Esophagus squamous epithelium (tissue), 5 donors: ENCODE measurements at regions not wholly inside any gene's neighbourhood (a gene's known extent, or its start where the extent isn't known, plus 50 kb on each side); places are given as distances from the start of the nearest gene placed in this dataset.

Experiments
- DNase-seq: peaks from one replicate; lab custom pipeline; 2025; lab: John Stamatoyannopoulos, UW
- H3K27ac ChIP-seq, 4 donors: fragments of 200-600 bp; sonication (generic); one replicate each; pipeline ENCODE4 v1.5.1; 2016 to 2019; ENCODE audit warnings: mild to moderate bottlenecking in 1 of 4
- H3K27me3 ChIP-seq, 4 donors: fragments of 200-600 bp; sonication (generic); 1 replicate in 3 of 4; 2 replicates in 1 of 4; pipeline versions ENCODE4 v1.5.1 to v1.6.0; 2017 to 2021; ENCODE audit warnings: antibody characterized with exemption in 1 of 4
- H3K36me3 ChIP-seq, 3 donors: fragments of 200-600 bp; sonication (generic); one replicate each; pipeline ENCODE4 v1.5.1; 2016 to 2019
- H3K4me1 ChIP-seq, 3 donors: fragments of 200-600 bp; sonication (generic); one replicate each; pipeline ENCODE4 v1.5.1; 2017 to 2019
- H3K4me3 ChIP-seq, 4 donors: fragments of 200-600 bp; sonication (generic); 1 replicate in 3 of 4; 2 replicates in 1 of 4; pipeline ENCODE4 v1.5.1; 2016 to 2019; ENCODE audit warnings: mild to moderate bottlenecking in 2 of 4, moderate library complexity in 1 of 4
- H3K9me3 ChIP-seq, 3 donors: fragments of 200-600 bp; sonication (generic); one replicate each; pipeline ENCODE4 v1.5.1; 2016 to 2019
- POLR2A ChIP-seq, 4 donors: fragments of 450-650 bp; IDR thresholded peaks; one replicate each; pipeline ENCODE4 v1.6.1; 2017; ENCODE audit warnings: antibody characterized with exemption in 4 of 4, mild to moderate bottlenecking in 4 of 4, moderate library complexity in 3 of 4
- WGBS, 2 donors: methylation state at CpG; one replicate each; pipeline ENCODE4 v1.1.5; 2018; 5-methylcytosine and 5-hydroxymethylcytosine counted together
- intact Hi-C: fragments of 100-400 bp; cut with DNase I; formaldehyde crosslinking; loops from one replicate; pipeline ENCODE4 v1.15.0; 2022
- TF ChIP-seq, protein P1 (sequence below), 6 experiments: fragments of 450-650 bp in 4 of 6; fragments of 200-600 bp in 2 of 6; sonication (generic) in 2 of 6; IDR thresholded peaks; one replicate each; pipeline ENCODE4 v1.5.1; 2016 to 2019; ENCODE audit warnings: antibody characterized with exemption in 6 of 6, mild to moderate bottlenecking in 4 of 6, moderate library complexity in 4 of 6
- donor health status: DM: yes; HTN: yes; CAD: no.

DNA sequence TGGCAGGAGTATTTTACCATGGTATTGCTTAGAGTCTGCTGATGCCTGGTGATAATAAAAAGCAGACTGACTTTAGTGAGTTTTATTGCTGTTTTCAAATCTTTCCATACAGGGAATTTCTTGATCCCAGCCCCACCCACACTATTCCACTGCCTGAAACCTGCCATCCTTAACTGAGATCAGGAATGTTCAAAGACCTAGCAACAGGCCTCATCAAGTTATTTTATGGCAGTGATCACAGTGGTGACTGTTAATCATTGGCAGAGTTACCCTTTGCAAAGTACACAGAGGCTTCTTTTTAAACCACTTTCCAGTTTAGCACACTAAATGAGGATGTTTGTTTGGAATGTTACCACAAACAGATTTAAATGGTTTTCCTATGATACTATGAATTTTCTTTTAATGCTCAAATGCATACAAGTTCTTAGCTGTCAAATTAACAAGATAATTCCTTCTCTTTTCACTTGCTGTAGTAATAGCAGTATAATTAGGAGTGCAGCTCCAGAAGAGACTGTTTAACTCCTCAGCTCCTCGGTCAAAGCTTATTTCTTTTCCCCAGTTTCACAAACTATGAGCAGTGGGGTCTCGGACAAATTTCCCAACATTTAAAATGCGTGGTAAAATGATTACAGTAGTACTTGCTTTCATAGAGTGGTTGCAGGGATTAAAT is 69.9 kb upstream of the USP25 start:
- no peak for DNase-seq
- Histone ChIP-seq H3K27ac (no peak overlapping the region), H3K4me3 (no peak overlapping the region), H3K9me3 (no peaks in the 10 kb centered on the region), H3K36me3 (no peaks in the 10 kb centered on the region), H3K27me3 (no peaks in the 10 kb centered on the region), H3K4me1 (peaks cover 0 to 4% (median 3%) of the 10 kb centered on the region in 3 donors)
- WGBS, 2 donors = 41 to 67% methylated on average over 3 of the region's 3 CpGs
- intact Hi-C loops = no loop called here
- TF ChIP-seq POLR2A (IDR thresholded peaks at IDR 0.05) = no peak
- TF ChIP-seq, protein P1, sequence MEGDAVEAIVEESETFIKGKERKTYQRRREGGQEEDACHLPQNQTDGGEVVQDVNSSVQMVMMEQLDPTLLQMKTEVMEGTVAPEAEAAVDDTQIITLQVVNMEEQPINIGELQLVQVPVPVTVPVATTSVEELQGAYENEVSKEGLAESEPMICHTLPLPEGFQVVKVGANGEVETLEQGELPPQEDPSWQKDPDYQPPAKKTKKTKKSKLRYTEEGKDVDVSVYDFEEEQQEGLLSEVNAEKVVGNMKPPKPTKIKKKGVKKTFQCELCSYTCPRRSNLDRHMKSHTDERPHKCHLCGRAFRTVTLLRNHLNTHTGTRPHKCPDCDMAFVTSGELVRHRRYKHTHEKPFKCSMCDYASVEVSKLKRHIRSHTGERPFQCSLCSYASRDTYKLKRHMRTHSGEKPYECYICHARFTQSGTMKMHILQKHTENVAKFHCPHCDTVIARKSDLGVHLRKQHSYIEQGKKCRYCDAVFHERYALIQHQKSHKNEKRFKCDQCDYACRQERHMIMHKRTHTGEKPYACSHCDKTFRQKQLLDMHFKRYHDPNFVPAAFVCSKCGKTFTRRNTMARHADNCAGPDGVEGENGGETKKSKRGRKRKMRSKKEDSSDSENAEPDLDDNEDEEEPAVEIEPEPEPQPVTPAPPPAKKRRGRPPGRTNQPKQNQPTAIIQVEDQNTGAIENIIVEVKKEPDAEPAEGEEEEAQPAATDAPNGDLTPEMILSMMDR (IDR thresholded peaks at IDR 0.05) = no peak

DNA sequence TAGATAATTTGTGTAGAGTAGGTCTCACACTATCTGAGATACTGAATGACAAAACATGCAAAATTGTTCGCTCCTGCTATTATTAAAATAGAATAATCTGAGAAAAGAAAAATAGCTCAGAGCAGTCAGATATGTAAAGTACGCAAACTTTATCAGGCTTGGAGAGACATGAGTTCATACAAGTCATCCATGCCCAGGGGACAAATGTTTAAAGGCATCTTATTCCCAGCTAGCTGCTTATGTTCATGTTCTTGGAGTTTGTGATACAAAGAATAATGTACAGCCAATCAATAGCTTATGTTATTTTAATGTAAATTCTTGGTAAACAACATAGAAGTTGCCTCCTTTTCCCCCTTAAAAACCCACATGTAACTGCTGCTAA is 69.4 kb upstream of the USP25 start:
- peaks cover 0 to 4% (median 3%) of the 10 kb centered on the region in 3 donors for H3K4me1 ChIP-seq
- H3K9me3 ChIP-seq = no peaks in the 10 kb centered on the region
- no peaks in the 10 kb centered on the region for H3K27me3 ChIP-seq
- intact Hi-C loops = no loop called here
- no peak overlapping the region for H3K4me3 ChIP-seq
- no peak overlapping the region for H3K27ac ChIP-seq
- TF ChIP-seq, protein P1 (IDR thresholded peaks at IDR 0.05) = no peak
- TF ChIP-seq POLR2A (IDR thresholded peaks at IDR 0.05) = no peak
- H3K36me3 ChIP-seq = no peaks in the 10 kb centered on the region
- DNase-seq = no peak
- 55 to 62% methylated on average over 2 of the region's 2 CpGs for WGBS, 2 donors

DNA sequence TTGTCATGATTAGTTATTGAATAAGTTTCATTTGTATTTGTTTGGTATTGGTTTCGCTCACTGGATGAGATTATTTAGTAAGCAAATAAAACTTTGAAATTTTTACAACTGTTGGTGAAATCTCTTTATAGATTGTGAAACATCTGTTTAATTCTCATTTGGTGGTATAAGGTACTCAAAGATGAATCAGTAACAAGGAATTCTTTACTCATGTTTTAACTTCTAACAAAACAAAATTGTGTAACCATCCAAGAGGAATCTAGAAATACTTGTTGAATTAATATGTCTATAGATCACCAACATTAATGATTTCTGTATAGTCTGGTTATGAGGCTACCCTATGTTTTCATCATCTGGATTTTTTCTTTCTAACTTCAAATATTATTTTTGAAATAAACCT is 62.8 kb upstream of the USP25 start:
- Histone ChIP-seq H3K4me1 (no peaks in the 10 kb centered on the region), H3K27me3 (no peaks in the 10 kb centered on the region), H3K36me3 (no peaks in the 10 kb centered on the region), H3K4me3 (no peak overlapping the region), H3K9me3 (no peaks in the 10 kb centered on the region), H3K27ac (no peak overlapping the region)
- DNase-seq = no peak
- 89 to 90% methylated on average over 1 of the region's 1 CpG for WGBS, 2 donors
- no peak for TF ChIP-seq POLR2A (IDR thresholded peaks at IDR 0.05)
- TF ChIP-seq, protein P1 (IDR thresholded peaks at IDR 0.05) = no peak
- intact Hi-C loops = no loop called here

DNA sequence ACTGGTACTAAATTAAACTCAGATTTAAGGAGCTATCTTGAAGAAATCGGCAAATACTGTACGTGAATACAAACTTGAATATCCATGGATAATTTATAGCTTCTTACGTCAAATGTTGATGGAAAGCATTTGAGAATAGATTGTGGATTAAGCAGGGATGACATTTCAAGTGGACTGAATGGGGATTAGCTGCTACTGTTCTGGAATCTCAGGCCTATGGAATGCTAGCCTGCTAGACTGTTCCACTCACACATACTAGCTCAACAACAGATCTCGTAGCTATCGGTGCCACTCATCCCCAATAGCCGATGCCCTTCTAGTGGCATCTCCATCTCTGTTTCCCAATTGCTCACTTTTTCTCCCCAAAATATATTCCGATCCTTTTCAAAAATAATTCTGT is 62.0 kb upstream of the USP25 start:
- 82 to 90% methylated on average over 7 of the region's 7 CpGs for WGBS, 2 donors
- no peak for DNase-seq
- Histone ChIP-seq H3K27me3 (no peaks in the 10 kb centered on the region), H3K9me3 (no peaks in the 10 kb centered on the region), H3K4me1 (no peaks in the 10 kb centered on the region), H3K4me3 (no peak overlapping the region), H3K36me3 (no peaks in the 10 kb centered on the region), H3K27ac (no peak overlapping the region)
- TF ChIP-seq, protein P1 (IDR thresholded peaks at IDR 0.05) = no peak
- TF ChIP-seq POLR2A (IDR thresholded peaks at IDR 0.05) = no peak
- intact Hi-C loops = no loop called here

- no peaks in the 10 kb centered on the region for H3K36me3 ChIP-seq
- 48% methylated on average over 2 of the region's 2 CpGs for WGBS, 2 donors
- TF ChIP-seq, protein P1 (IDR thresholded peaks at IDR 0.05) = no peak
- no peak for TF ChIP-seq POLR2A (IDR thresholded peaks at IDR 0.05)
- no peaks in the 10 kb centered on the region for H3K27me3 ChIP-seq
- H3K9me3 ChIP-seq = no peaks in the 10 kb centered on the region
- intact Hi-C loops = no loop called here
- no peaks in the 10 kb centered on the region for H3K4me1 ChIP-seq
- no peak for DNase-seq
- H3K4me3 ChIP-seq = no peak overlapping the region
- H3K27ac ChIP-seq = no peak overlapping the region
Observed at GRCh38 chr21:15669247-15669646, 60.5 kb upstream of the USP25 start.
